Stimulated activated CD4-positive, alpha-beta T cell treated with anti-CD3 and anti-CD28 coated beads, Interleukin-2, amount 100 ng/mL, for 48 hours (primary cell): ENCODE measurements at regions not wholly inside any gene's neighbourhood (a gene's known extent, or its start where the extent isn't known, plus 50 kb on each side); places are given as distances from the start of the nearest gene placed in this dataset.

Experiments
- DNase-seq, 2 donors: peaks; one replicate each; pipeline ENCODE4 v3.0.0-alpha.2; 2020

GRCh38 chr9:129276486-129277230, 98.6 kb upstream of the IER5L start:
- DNase-seq = no peak

GRCh38 chr9:129275626-129276247, 97.7 kb upstream of the IER5L start:
- DNase-seq = no peak

- no peak for DNase-seq
These were observed 96.1 kb upstream of the IER5L start for GRCh38 chr9:129273941-129274684.

DNA sequence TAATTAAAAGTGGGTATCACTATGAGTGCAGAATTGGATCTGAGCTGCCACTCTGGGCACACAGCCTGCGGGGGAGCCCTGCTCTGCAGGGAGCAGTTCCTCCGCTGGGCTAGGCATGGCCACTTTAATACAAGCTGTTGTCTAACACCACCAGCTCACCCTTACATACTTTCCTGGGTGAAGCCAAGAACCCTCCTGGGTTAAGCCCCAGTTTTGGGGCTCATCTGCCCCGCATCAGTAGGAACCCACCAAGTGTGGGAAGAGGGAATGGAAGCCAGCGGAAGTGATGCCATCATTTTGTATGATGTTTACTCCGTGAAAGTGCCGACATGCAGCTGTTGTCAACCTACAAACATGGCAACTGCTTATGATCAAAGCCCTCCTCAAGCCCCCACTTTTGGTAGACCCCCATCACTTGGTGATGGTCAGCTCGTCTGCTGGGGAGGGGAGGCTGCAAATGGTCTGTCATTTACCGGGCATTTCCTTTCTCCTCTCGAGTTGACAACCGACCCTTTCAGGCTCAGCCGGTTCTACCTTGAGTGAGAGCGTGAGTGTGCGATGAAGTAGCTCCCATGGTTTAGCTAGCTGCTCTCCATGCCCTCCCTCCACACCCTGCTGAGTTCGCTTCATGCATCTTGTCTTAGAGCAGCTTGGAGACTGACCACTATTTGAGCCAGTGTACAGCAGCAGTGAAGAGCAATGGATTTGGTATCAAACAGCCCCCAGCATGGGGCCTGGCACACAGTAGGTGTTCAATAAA, 95.3 kb upstream of the IER5L start:
- no peak for DNase-seq

GRCh38 chr9:129272348-129273025, 94.4 kb upstream of the IER5L start:
- DNase-seq = no peak

DNA sequence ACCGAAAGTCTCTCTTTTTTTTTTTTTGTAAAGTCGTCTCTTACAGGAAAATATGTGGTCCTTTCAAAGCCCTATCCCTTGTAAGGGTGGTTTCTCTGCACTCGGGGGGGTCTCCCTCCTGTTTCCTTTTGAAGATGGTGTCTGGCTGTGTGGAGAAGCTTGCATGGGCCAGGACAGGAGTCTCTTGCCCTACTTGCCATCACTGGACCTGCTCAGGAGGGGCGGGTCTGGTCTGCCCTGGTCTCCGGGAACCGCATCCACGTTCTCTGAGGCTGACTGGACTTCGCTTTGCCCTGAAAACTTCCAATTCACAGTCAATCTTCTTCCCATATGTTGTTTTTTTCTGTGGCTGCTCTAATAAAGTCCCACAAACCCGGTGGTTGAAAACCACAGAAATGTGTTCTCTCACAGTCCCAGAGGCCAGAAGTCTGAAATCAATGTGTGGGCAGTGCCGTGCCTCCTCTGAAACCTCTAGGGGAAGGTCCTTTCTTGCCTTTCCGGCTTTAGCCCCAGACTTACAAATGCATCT, 92.9 kb upstream of the IER5L start:
- no peak for DNase-seq

DNA sequence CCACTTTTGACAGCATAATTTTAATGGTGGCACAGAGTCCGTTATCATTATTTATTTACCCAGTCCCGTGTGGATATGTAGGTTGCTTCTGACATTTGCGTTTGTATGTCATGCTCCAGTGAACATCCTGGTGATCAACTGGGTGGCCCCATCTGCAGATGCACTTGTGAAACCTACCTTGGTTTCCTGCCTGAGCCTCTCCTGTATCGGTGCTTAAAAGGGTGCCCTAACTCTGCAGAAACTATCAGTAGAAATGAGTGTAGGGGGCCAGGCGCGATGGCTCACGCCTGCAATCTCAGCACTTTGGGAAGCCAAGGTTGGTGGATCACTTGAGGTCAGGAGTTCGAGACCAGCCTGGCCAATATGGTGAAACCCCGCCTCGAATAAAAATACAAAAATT, 92.1 kb upstream of the IER5L start:
- peak; percentile 13 to 18 for DNase-seq

DNA sequence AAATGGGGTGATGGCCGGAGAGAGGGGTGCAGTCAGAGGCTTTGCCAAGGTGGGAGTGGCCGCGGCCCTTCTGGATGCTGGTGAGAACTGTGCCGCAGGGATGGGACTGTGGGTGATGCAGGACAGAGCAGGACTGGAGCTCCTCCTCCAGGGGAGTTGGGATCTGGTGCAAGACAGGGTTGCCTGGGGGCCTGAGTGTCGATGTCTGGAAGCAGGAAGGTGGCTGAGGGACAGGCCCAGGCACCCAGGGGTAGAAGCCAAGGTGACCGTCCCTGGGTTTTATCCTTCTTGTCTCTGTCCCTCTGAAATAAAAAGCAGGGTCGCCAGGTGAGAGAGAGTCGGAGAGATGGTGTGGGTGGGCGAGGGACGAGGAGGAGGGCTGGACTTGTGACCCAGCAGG, 89.1 kb upstream of the IER5L start:
- DNase-seq = no peak

DNA sequence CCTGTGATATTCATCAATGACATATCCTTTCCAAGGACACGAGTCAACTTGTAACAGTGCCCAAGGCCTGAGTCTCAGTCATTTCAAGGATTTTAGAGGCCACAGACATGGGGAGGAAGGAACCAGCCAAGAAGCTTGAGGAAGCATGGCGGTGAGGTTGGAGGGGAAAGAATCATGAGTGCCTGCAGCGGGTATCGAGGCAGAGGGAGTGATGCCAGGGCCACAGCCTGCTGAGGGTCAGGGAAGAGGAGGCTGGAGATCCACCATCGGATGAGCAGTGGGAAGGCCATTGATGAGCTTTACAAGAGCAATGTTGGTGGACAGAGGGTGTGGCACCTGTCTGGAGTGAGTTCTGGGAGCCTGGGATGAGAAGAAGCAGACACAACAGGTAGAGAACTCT, 88.5 kb upstream of the IER5L start:
- no peak for DNase-seq

DNA sequence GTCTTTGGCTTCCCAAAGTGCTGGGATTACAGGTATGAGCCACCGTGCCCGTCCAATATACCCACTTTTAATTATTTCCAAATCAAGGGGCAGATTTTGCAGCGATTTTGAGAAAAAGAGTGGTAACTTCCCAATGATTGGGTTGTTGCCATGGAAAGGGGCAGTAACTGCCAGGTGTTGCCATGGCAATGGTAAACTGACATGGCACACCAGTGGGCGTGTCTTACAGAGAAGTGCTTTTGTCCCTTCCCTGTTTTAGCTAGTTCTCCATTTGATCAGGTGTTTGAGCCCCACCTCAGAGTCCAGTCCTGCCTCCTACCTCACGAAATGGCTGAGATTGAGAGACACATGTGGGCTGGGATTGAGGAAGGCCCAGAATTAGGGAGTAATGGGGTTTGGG, 86.3 kb upstream of the IER5L start:
- DNase-seq = no peak

- DNase-seq = no peak
These were observed 85.8 kb upstream of the IER5L start for GRCh38 chr9:129263836-129264235.

DNA sequence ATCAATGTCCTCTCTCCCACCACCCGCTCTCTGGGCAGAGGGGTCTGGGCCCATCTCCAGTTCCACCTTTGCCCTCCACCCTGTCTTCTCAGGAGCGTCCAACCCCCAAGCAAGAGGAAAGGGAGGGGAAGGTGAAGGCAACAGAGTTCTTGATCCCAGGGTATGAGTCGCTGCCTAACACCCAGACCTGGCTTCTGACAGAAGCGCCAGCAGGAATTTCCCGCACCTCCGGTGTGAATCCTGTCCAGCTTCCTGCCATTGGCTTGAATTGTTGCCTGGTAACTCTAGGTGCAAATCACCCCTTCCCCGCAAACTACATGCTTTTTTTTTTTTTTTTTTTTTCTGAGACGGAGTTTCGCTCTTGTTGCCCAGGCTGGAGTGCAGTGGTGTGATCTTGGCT, 84.2 kb upstream of the IER5L start:
- no peak for DNase-seq

GRCh38 chr9:129259375-129259774, 81.3 kb upstream of the IER5L start:
- no peak for DNase-seq

DNA sequence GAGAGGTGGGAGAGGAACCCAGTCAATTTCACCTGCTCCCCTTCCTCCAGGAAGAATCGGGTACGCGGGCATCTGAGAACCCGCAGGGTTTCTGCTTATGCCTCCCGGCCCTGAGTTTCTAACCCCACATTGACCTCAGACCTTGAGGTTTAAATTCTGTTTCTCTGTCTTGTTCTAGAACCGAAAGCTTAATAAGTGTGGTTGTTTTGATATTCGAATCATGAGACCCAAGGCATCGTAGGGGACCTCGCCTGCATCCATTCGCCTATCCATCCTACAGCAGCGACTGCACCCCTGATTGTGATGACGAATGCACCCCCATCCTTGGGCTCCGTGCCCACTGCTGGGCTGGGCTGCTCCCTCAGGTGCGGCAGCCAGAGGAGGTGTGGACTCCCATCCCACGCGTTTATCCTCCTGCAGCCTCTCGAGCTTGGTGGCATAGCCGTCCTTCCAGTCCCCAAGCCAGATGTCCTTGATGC, 80.8 kb upstream of the IER5L start:
- DNase-seq = peak in 1 of 2 donors; percentile 12

GRCh38 chr9:129258124-129258822, 80.2 kb upstream of the IER5L start:
- peak; percentile 84 to 91 for DNase-seq

GRCh38 chr9:129256959-129257713, 79.1 kb upstream of the IER5L start:
- DNase-seq = no peak

DNA sequence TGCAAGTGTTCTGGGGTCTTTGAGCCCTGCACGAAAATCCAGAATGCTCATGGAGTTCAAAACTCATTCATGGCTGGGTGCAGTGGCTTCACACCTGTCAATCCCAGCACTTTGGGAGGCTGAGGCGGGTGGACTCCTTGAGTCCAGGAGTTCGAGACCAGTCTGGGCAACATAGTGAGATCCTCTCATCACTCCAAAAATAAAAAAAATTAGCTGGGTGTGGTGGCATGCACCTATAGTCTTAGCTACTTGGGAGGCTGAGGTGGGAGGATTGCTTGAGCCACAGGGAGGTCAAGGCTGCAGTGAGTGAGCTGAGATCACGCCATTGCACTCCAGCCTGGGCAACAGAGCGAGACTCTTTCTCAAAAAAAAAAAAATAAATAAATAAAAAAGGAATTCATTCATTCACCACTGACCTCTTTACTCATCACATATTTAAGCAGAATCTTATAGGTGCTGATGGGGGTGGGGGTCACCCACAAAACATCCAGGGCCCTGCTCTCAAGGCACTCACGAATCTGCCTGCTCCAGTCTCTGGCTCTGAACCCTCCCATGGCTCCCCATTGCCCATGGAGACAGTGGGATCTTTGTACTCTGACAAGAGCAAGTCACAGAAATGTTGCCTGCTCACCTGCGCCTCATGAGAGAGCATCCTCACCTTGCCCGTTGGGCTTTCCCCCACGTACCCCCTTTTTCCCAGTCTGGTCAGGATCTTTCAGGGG, 76.7 kb upstream of the IER5L start:
- DNase-seq = no peak

- DNase-seq = no peak
These were observed 75.8 kb upstream of the IER5L start for GRCh38 chr9:129253803-129254381.

GRCh38 chr9:129252937-129253802, 75.1 kb upstream of the IER5L start:
- DNase-seq = no peak
